ENCODE measurements at regions not wholly inside any gene's neighbourhood (a gene's known extent, or its start where the extent isn't known, plus 50 kb on each side); places are given as distances from the start of the nearest gene placed in this dataset.
"Not testable (repeated sequence)": the region's sequence is repeated elsewhere in the genome, so short reads cannot be mapped to it uniquely, and the experiment has no call there.

DNA sequence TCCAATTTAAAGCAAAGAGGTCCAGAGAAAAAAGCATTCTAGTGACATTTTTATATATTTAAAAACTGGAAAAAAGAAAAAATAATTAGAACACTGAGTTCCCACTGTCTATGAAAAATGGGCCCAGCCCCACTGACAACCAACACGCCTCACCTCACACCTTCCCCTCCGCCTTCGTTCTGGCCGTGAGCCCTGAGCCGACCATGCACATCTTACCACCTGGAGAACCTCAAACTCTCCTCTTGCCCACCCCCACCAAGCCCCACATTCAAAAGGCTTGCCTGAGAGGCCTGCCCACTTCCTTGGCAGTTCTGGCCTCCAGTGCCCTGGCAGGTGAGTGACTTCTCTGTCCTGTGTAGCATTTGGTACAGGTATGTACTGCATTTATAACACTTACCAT is 63.9 kb upstream of the PLGLB2 start:
- H2AFZ ChIP-seq (ENCODE audit: low read depth, low read length, poor library complexity, severe bottlenecking); H3K27ac ChIP-seq (ENCODE audit: low read depth, low read length); intact Hi-C loops (cut with micrococcal nuclease); H3K27me3 ChIP-seq (ENCODE audit: insufficient read depth, low read length); H4K20me1 ChIP-seq (ENCODE audit: insufficient read depth); H3K4me2 ChIP-seq (ENCODE audit: low read length); H3K9ac ChIP-seq (ENCODE audit: low read length); H3K4me1 ChIP-seq (ENCODE audit: control insufficient read depth in 1 of 2, insufficient read depth in 2 of 2, low read length in 2 of 2); POLR2A ChIA-PET; H3K36me3 ChIP-seq (ENCODE audit: control insufficient read depth in 1 of 2, insufficient read depth in 2 of 2, low read length in 2 of 2); H3K9me2 ChIP-seq (ENCODE audit: insufficient read depth); RAD21 ChIA-PET (ENCODE audit: low non-redundant PET in 1 of 2, low total read pairs in 2 of 2, uncharacterized antibody in 2 of 2, unreplicated experiment in 2 of 2); CTCF ChIA-PET; H3K4me3 ChIP-seq (replicated peaks in 1 of 2; ENCODE audit: low read depth in 1 of 2, low read length in 2 of 2); H3K9me3 ChIP-seq (ENCODE audit: control insufficient read depth in 1 of 2, insufficient read depth in 1 of 2, low read depth in 1 of 2, low read length in 2 of 2); DNase-seq (ENCODE audit: low read depth, low spot score); ATAC-seq; H3K79me2 ChIP-seq (ENCODE audit: insufficient read depth, low read length); BruUV-seq (replicated peaks): not testable (repeated sequence)

GRCh38 chr2:87685558-87685957 is 62.3 kb upstream of the PLGLB2 start:
- H3K4me3 ChIP-seq (replicated peaks in 1 of 2; ENCODE audit: low read depth in 1 of 2, low read length in 2 of 2); H3K27me3 ChIP-seq (ENCODE audit: insufficient read depth, low read length); DNase-seq (ENCODE audit: low read depth, low spot score); H3K36me3 ChIP-seq (ENCODE audit: control insufficient read depth in 1 of 2, insufficient read depth in 2 of 2, low read length in 2 of 2); intact Hi-C loops (cut with micrococcal nuclease); H3K9me3 ChIP-seq (ENCODE audit: control insufficient read depth in 1 of 2, insufficient read depth in 1 of 2, low read depth in 1 of 2, low read length in 2 of 2); CTCF ChIA-PET; H3K9me2 ChIP-seq (ENCODE audit: insufficient read depth); H3K4me1 ChIP-seq (ENCODE audit: control insufficient read depth in 1 of 2, insufficient read depth in 2 of 2, low read length in 2 of 2); RAD21 ChIA-PET (ENCODE audit: low non-redundant PET in 1 of 2, low total read pairs in 2 of 2, uncharacterized antibody in 2 of 2, unreplicated experiment in 2 of 2); H3K79me2 ChIP-seq (ENCODE audit: insufficient read depth, low read length); H4K20me1 ChIP-seq (ENCODE audit: insufficient read depth); H3K27ac ChIP-seq (ENCODE audit: low read depth, low read length); H3K4me2 ChIP-seq (ENCODE audit: low read length); ATAC-seq; H3K9ac ChIP-seq (ENCODE audit: low read length); H2AFZ ChIP-seq (ENCODE audit: low read depth, low read length, poor library complexity, severe bottlenecking); BruUV-seq (replicated peaks); POLR2A ChIA-PET: not testable (repeated sequence)

DNA sequence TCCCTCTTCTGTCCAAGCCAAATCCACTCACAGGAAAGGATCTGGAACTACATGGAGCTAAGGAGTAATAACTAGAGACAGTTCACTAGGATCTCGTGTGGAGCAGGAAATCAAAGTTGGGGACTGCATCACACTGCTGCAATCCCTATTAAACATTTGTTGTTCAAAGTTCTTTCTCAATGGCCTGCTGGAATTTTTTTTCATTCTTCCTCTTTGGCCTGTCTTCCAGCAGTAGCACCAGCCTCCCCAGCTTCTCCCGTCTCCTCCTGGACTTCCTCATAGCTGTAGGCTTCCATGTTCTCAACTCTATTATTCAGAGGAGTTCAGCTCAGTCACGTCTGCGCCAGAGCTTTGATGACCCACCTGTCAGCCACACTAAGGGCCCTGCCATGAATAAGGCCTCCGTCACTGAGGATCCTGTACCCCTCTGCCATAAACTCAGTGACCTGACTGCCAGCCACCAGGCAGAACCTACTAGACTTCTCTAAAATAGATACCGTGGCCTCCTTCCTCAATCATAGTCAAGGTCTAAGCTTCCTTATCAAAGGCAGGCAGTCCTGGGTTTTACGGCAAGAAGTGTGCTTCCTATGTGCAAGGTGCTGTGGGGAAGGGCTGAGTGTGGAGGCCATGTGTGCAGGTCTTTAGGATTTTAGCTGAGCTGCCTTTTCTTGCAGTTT is 60.9 kb upstream of the PLGLB2 start:
- DNase-seq (ENCODE audit: low read depth, low spot score); H3K27me3 ChIP-seq (ENCODE audit: insufficient read depth, low read length); BruUV-seq (replicated peaks); ATAC-seq; H2AFZ ChIP-seq (ENCODE audit: low read depth, low read length, poor library complexity, severe bottlenecking); H3K9me3 ChIP-seq (ENCODE audit: control insufficient read depth in 1 of 2, insufficient read depth in 1 of 2, low read depth in 1 of 2, low read length in 2 of 2); H3K79me2 ChIP-seq (ENCODE audit: insufficient read depth, low read length); H3K4me1 ChIP-seq (ENCODE audit: control insufficient read depth in 1 of 2, insufficient read depth in 2 of 2, low read length in 2 of 2); H3K4me2 ChIP-seq (ENCODE audit: low read length); POLR2A ChIA-PET; H3K36me3 ChIP-seq (ENCODE audit: control insufficient read depth in 1 of 2, insufficient read depth in 2 of 2, low read length in 2 of 2); H3K4me3 ChIP-seq (replicated peaks in 1 of 2; ENCODE audit: low read depth in 1 of 2, low read length in 2 of 2); intact Hi-C loops (cut with micrococcal nuclease); H3K9me2 ChIP-seq (ENCODE audit: insufficient read depth); H3K9ac ChIP-seq (ENCODE audit: low read length); H4K20me1 ChIP-seq (ENCODE audit: insufficient read depth); CTCF ChIA-PET; H3K27ac ChIP-seq (ENCODE audit: low read depth, low read length); RAD21 ChIA-PET (ENCODE audit: low non-redundant PET in 1 of 2, low total read pairs in 2 of 2, uncharacterized antibody in 2 of 2, unreplicated experiment in 2 of 2): not testable (repeated sequence)

- H4K20me1 ChIP-seq (ENCODE audit: insufficient read depth); H3K27ac ChIP-seq (ENCODE audit: low read depth, low read length); ATAC-seq; CTCF ChIA-PET; intact Hi-C loops (cut with micrococcal nuclease); H3K4me1 ChIP-seq (ENCODE audit: control insufficient read depth in 1 of 2, insufficient read depth in 2 of 2, low read length in 2 of 2); BruUV-seq (replicated peaks); H3K79me2 ChIP-seq (ENCODE audit: insufficient read depth, low read length); RAD21 ChIA-PET (ENCODE audit: low non-redundant PET in 1 of 2, low total read pairs in 2 of 2, uncharacterized antibody in 2 of 2, unreplicated experiment in 2 of 2); H2AFZ ChIP-seq (ENCODE audit: low read depth, low read length, poor library complexity, severe bottlenecking); H3K4me3 ChIP-seq (replicated peaks in 1 of 2; ENCODE audit: low read depth in 1 of 2, low read length in 2 of 2); H3K9me3 ChIP-seq (ENCODE audit: control insufficient read depth in 1 of 2, insufficient read depth in 1 of 2, low read depth in 1 of 2, low read length in 2 of 2); POLR2A ChIA-PET; DNase-seq (ENCODE audit: low read depth, low spot score); H3K27me3 ChIP-seq (ENCODE audit: insufficient read depth, low read length); H3K4me2 ChIP-seq (ENCODE audit: low read length); H3K36me3 ChIP-seq (ENCODE audit: control insufficient read depth in 1 of 2, insufficient read depth in 2 of 2, low read length in 2 of 2); H3K9ac ChIP-seq (ENCODE audit: low read length); H3K9me2 ChIP-seq (ENCODE audit: insufficient read depth): not testable (repeated sequence)
Observed at GRCh38 chr2:87687550-87688270, 60.2 kb upstream of the PLGLB2 start.
